SU-DHL-6 (cell line): ENCODE measurements at regions not wholly inside any gene's neighbourhood (a gene's known extent, or its start where the extent isn't known, plus 50 kb on each side); places are given as distances from the start of the nearest gene placed in this dataset.

Experiments
- EZH2phosphoT487 ChIP-seq: fragments of 200-600 bp; sonication (generic), shearing (Covaris generic); conservative IDR thresholded peaks from 2 replicates; pipeline ENCODE4 v1.6.1; 2018; ENCODE audit warnings: mild to moderate bottlenecking, antibody characterized with exemption, low read length, moderate library complexity, mixed read lengths
- TF ChIP-seq, protein P1 (sequence below): fragments of 200-600 bp; sonication (generic); IDR thresholded peaks from one replicate; pipeline ENCODE4 v1.5.1; 2017; ENCODE audit warnings: antibody characterized with exemption, mild to moderate bottlenecking, low read length, moderate library complexity; ENCODE audit not compliant: insufficient read depth, poor library complexity, severe bottlenecking

- TF ChIP-seq, protein P1, sequence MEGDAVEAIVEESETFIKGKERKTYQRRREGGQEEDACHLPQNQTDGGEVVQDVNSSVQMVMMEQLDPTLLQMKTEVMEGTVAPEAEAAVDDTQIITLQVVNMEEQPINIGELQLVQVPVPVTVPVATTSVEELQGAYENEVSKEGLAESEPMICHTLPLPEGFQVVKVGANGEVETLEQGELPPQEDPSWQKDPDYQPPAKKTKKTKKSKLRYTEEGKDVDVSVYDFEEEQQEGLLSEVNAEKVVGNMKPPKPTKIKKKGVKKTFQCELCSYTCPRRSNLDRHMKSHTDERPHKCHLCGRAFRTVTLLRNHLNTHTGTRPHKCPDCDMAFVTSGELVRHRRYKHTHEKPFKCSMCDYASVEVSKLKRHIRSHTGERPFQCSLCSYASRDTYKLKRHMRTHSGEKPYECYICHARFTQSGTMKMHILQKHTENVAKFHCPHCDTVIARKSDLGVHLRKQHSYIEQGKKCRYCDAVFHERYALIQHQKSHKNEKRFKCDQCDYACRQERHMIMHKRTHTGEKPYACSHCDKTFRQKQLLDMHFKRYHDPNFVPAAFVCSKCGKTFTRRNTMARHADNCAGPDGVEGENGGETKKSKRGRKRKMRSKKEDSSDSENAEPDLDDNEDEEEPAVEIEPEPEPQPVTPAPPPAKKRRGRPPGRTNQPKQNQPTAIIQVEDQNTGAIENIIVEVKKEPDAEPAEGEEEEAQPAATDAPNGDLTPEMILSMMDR, result no peak
- TF ChIP-seq EZH2phosphoT487, result no peak
Observed at GRCh38 chr4:171644430-171645057, 168.7 kb upstream of the GALNTL6 start.
